Neural progenitor cell (in vitro differentiated cells): ENCODE measurements at regions not wholly inside any gene's neighbourhood (a gene's known extent, or its start where the extent isn't known, plus 50 kb on each side); places are given as distances from the start of the nearest gene placed in this dataset.

Source experiments
- CTCF ChIP-seq: fragments of 200-600 bp; sonication (generic); IDR thresholded peaks from 2 replicates; pipeline ENCODE4 v1.5.1; 2017; ENCODE audit warnings: antibody characterized with exemption, mild to moderate bottlenecking
- EZH2 ChIP-seq: fragments of 200-600 bp; sonication (generic); IDR thresholded peaks from 2 replicates; pipeline ENCODE4 v1.6.1; 2017; ENCODE audit warnings: antibody characterized with exemption, mild to moderate bottlenecking, moderate library complexity
- EZH2phosphoT487 ChIP-seq: fragments of 200-600 bp; sonication (generic); IDR thresholded peaks from 2 replicates; pipeline ENCODE4 v1.6.1; 2017; ENCODE audit warnings: antibody characterized with exemption

- TF ChIP-seq CTCF, result no peak
- no peak for TF ChIP-seq EZH2
- no peak for TF ChIP-seq EZH2phosphoT487
Observed at GRCh38 chr21:18178509-18178908, 66.1 kb upstream of the CHODL start.
